ENCODE measurements at regions not wholly inside any gene's neighbourhood (a gene's known extent, or its start where the extent isn't known, plus 50 kb on each side); places are given as distances from the start of the nearest gene placed in this dataset.

GRCh38 chr6:9795880-9796279 lies 619.0 kb downstream of the TFAP2A start:
- no peak for TF ChIP-seq ATF3 (IDR thresholded peaks at IDR 0.05)
- no peak for TF ChIP-seq REST (IDR thresholded peaks at IDR 0.05; ENCODE audit: low read depth)
- TF ChIP-seq SP1 (IDR thresholded peaks at IDR 0.05; ENCODE audit: low read depth): no peak
- TF ChIP-seq EZH2 (IDR thresholded peaks at IDR 0.05): no peak
- TF ChIP-seq CEBPB (IDR thresholded peaks at IDR 0.05; ENCODE audit: low read depth): no peak
- no peak for TF ChIP-seq ZNF274 (IDR thresholded peaks at IDR 0.05; ENCODE audit: low read depth, low read length)
- TF ChIP-seq RAD21 (IDR thresholded peaks at IDR 0.05; ENCODE audit: low read depth): no peak
- no peak for TF ChIP-seq POLR2AphosphoS5 (IDR thresholded peaks at IDR 0.05; ENCODE audit: low read depth, low read length)
- TF ChIP-seq POLR2A (IDR thresholded peaks at IDR 0.05; ENCODE audit: borderline replicate concordance, extremely low read depth, insufficient read depth, insufficient read length): no peak
- TF ChIP-seq, protein P1, sequence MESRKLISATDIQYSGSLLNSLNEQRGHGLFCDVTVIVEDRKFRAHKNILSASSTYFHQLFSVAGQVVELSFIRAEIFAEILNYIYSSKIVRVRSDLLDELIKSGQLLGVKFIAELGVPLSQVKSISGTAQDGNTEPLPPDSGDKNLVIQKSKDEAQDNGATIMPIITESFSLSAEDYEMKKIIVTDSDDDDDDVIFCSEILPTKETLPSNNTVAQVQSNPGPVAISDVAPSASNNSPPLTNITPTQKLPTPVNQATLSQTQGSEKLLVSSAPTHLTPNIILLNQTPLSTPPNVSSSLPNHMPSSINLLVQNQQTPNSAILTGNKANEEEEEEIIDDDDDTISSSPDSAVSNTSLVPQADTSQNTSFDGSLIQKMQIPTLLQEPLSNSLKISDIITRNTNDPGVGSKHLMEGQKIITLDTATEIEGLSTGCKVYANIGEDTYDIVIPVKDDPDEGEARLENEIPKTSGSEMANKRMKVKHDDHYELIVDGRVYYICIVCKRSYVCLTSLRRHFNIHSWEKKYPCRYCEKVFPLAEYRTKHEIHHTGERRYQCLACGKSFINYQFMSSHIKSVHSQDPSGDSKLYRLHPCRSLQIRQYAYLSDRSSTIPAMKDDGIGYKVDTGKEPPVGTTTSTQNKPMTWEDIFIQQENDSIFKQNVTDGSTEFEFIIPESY (IDR thresholded peaks at IDR 0.05; ENCODE audit: extremely low read depth, insufficient replicate concordance, low read length): no peak
- TF ChIP-seq, protein P2, sequence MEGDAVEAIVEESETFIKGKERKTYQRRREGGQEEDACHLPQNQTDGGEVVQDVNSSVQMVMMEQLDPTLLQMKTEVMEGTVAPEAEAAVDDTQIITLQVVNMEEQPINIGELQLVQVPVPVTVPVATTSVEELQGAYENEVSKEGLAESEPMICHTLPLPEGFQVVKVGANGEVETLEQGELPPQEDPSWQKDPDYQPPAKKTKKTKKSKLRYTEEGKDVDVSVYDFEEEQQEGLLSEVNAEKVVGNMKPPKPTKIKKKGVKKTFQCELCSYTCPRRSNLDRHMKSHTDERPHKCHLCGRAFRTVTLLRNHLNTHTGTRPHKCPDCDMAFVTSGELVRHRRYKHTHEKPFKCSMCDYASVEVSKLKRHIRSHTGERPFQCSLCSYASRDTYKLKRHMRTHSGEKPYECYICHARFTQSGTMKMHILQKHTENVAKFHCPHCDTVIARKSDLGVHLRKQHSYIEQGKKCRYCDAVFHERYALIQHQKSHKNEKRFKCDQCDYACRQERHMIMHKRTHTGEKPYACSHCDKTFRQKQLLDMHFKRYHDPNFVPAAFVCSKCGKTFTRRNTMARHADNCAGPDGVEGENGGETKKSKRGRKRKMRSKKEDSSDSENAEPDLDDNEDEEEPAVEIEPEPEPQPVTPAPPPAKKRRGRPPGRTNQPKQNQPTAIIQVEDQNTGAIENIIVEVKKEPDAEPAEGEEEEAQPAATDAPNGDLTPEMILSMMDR (IDR thresholded peaks at IDR 0.05 in 2 of 3, conservative IDR thresholded peaks at IDR 0.05 in 1 of 3; ENCODE audit: borderline replicate concordance in 1 of 3, insufficient read depth in 1 of 3, low read depth in 2 of 3, low read length in 2 of 3): no peak
- no peak for TF ChIP-seq ZFX (IDR thresholded peaks at IDR 0.05)
